ENCODE measurements at regions not wholly inside any gene's neighbourhood (a gene's known extent, or its start where the extent isn't known, plus 50 kb on each side); places are given as distances from the start of the nearest gene placed in this dataset.

GRCh38 chr12:83843541-83843940 is 1069.1 kb downstream of the SLC6A15 start:
- no peak for TF ChIP-seq CTCF (IDR thresholded peaks at IDR 0.05)
- no peak overlapping the region for H3K4me3 ChIP-seq (ENCODE audit: low read length)
- POLR2A ChIA-PET, result no interaction called here
- no peaks in the 10 kb centered on the region for H3K27me3 ChIP-seq (ENCODE audit: control insufficient read depth in 1 of 2, insufficient read depth in 2 of 2, low read length in 2 of 2)
- H3K27me3 Mint-ChIP-seq, result no peaks in the 10 kb centered on the region
- no peak overlapping the region for H3K4me3 Mint-ChIP-seq
- DNase-seq, result no peak
- H3K4me1 Mint-ChIP-seq (ENCODE audit: low read depth), result no peaks in the 10 kb centered on the region
- H3K9me3 Mint-ChIP-seq, result no peaks in the 10 kb centered on the region
- CTCF ChIA-PET, result no interaction called here
- no peak for ATAC-seq (ENCODE audit: poor library complexity)
- no peak overlapping the region for H3K27ac Mint-ChIP-seq
- H3K36me3 Mint-ChIP-seq (ENCODE audit: low read depth), result no peaks in the 10 kb centered on the region
- no peak overlapping the region for H3K27ac ChIP-seq (ENCODE audit: low read depth in 1 of 2, low read length in 2 of 2)
- intact Hi-C loops (cut with DNase I, micrococcal nuclease), result no loop called here
- H3K4me1 ChIP-seq (ENCODE audit: insufficient read depth, low read length), result no peaks in the 10 kb centered on the region
- no peaks in the 10 kb centered on the region for H3K9me3 ChIP-seq (ENCODE audit: control insufficient read depth in 1 of 2, insufficient read depth in 1 of 2, low read length in 2 of 2)
- no peaks in the 10 kb centered on the region for H3K36me3 ChIP-seq (ENCODE audit: insufficient read depth, low read length)

GRCh38 chr12:83841620-83842019 is 1071.0 kb downstream of the SLC6A15 start:
- POLR2A ChIA-PET, result no interaction called here
- H3K27me3 ChIP-seq (ENCODE audit: control insufficient read depth in 1 of 2, insufficient read depth in 2 of 2, low read length in 2 of 2), result no peaks in the 10 kb centered on the region
- H3K36me3 Mint-ChIP-seq (ENCODE audit: low read depth), result no peaks in the 10 kb centered on the region
- H3K27me3 Mint-ChIP-seq, result no peaks in the 10 kb centered on the region
- no peaks in the 10 kb centered on the region for H3K9me3 Mint-ChIP-seq
- no peak overlapping the region for H3K27ac Mint-ChIP-seq
- no peak overlapping the region for H3K4me3 ChIP-seq (ENCODE audit: low read length)
- H3K27ac ChIP-seq (ENCODE audit: low read depth in 1 of 2, low read length in 2 of 2), result no peak overlapping the region
- CTCF ChIA-PET, result no interaction called here
- no peaks in the 10 kb centered on the region for H3K9me3 ChIP-seq (ENCODE audit: control insufficient read depth in 1 of 2, insufficient read depth in 1 of 2, low read length in 2 of 2)
- intact Hi-C loops (cut with DNase I, micrococcal nuclease), result no loop called here
- DNase-seq (no peak), ATAC-seq (ENCODE audit: poor library complexity) (no peak)
- TF ChIP-seq CTCF (IDR thresholded peaks at IDR 0.05), result no peak
- H3K36me3 ChIP-seq (ENCODE audit: insufficient read depth, low read length), result no peaks in the 10 kb centered on the region
- no peak overlapping the region for H3K4me3 Mint-ChIP-seq
- no peaks in the 10 kb centered on the region for H3K4me1 ChIP-seq (ENCODE audit: insufficient read depth, low read length)
- no peaks in the 10 kb centered on the region for H3K4me1 Mint-ChIP-seq (ENCODE audit: low read depth)

- DNase-seq, result no peak
- H3K36me3 ChIP-seq (ENCODE audit: insufficient read depth, low read length), result no peaks in the 10 kb centered on the region
- Mint-ChIP-seq H3K9me3 (no peaks in the 10 kb centered on the region), H3K4me3 (no peak overlapping the region), H3K27ac (no peak overlapping the region), H3K4me1 (ENCODE audit: low read depth) (no peaks in the 10 kb centered on the region), H3K36me3 (ENCODE audit: low read depth) (no peaks in the 10 kb centered on the region), H3K27me3 (no peaks in the 10 kb centered on the region)
- H3K9me3 ChIP-seq (ENCODE audit: control insufficient read depth in 1 of 2, insufficient read depth in 1 of 2, low read length in 2 of 2), result peaks cover 0 to 7% of the 10 kb centered on the region in 2 experiments
- TF ChIP-seq CTCF (IDR thresholded peaks at IDR 0.05), result no peak
- H3K4me1 ChIP-seq (ENCODE audit: insufficient read depth, low read length), result no peaks in the 10 kb centered on the region
- no peak overlapping the region for H3K27ac ChIP-seq (ENCODE audit: low read depth in 1 of 2, low read length in 2 of 2)
- POLR2A ChIA-PET, result no interaction called here
- ATAC-seq (ENCODE audit: poor library complexity), result no peak
- no peaks in the 10 kb centered on the region for H3K27me3 ChIP-seq (ENCODE audit: control insufficient read depth in 1 of 2, insufficient read depth in 2 of 2, low read length in 2 of 2)
- no peak overlapping the region for H3K4me3 ChIP-seq (ENCODE audit: low read length)
- intact Hi-C loops (cut with DNase I, micrococcal nuclease), result loop anchor here in 1 of 2 experiments (10.0 kb wide), 1 partner anchor 1143 kb away; the partner anchor contains the start of gene TMTC2
- CTCF ChIA-PET, result no interaction called here
These were observed 1084.7 kb downstream of the SLC6A15 start for GRCh38 chr12:83827860-83828259.

All from CD4-positive, alpha-beta T cell (primary cell).